ENCODE measurements at regions not wholly inside any gene's neighbourhood (a gene's known extent, or its start where the extent isn't known, plus 50 kb on each side); places are given as distances from the start of the nearest gene placed in this dataset.

DNA sequence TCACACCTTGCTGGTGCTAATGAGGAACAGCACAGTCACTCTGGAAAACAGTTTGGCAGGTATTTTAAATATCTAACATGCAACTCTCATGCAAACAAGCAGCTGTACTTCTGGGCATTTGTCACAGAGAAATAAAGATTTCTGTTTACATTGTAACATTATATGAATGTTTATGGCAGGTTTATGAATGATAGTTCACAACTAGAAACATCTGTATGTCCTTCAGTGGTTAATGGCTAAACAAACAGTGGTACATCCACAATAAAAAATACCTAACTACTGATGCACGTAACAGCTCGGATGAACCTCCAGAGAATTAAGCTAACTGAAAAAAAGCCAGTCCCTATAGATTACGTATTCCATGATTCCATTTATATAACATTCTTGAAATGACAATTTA lies 109.6 kb downstream of the GPR37 start:
- in situ Hi-C loops (cut with HindIII; ENCODE audit: extremely low pct_ligation_motif_present, low pct_unique_long_range_greater_than_20kb) (no loop called here), intact Hi-C loops (cut with micrococcal nuclease; ENCODE audit: unreplicated experiment) (no loop called here)
- Histone ChIP-seq H3K4me2 (ENCODE audit: low read depth, low read length) (no peak overlapping the region), H3K9ac (ENCODE audit: insufficient read depth, low read depth, low read length) (no peak overlapping the region), H3K9me3 (ENCODE audit: low read length) (no peaks in the 10 kb centered on the region), H4K20me1 (ENCODE audit: insufficient read depth, low read length) (no peaks in the 10 kb centered on the region), H2AFZ (ENCODE audit: low read length) (no peak overlapping the region), H3K27me3 (ENCODE audit: control insufficient read depth in 1 of 2, insufficient read depth in 2 of 2, low read length in 2 of 2) (no peaks in the 10 kb centered on the region), H3K79me2 (ENCODE audit: insufficient read depth, low read length) (no peaks in the 10 kb centered on the region), H3K4me3 (replicated peaks in 1 of 3; ENCODE audit: insufficient read depth in 1 of 3, low read depth in 2 of 3, low read length in 3 of 3) (no peak overlapping the region), H3K36me3 (replicated peaks in 1 of 2; ENCODE audit: control insufficient read depth in 1 of 2, insufficient read depth in 2 of 2, low read length in 2 of 2) (no peaks in the 10 kb centered on the region), H3K4me1 (ENCODE audit: insufficient read depth, low read length) (no peaks in the 10 kb centered on the region), H3K27ac (ENCODE audit: extremely low read length, insufficient read depth, low read length) (no peak overlapping the region)
- WGBS (ENCODE audit: low lambda C conversion rate), result 23% methylated on average over 3 of the region's 3 CpGs
- no peak for DNase-seq (ENCODE audit: low spot score)
- no TSS peak for BruUV-seq (replicated peaks)
- ChIA-PET POLR2A (no interaction called here), CTCF (ENCODE audit: low intra/inter-chr PET ratio, low total read pairs) (no interaction called here)
- no peak for FAIRE-seq
- no peak for ATAC-seq
- TF ChIP-seq ZNF615 (CRISPR knock-in tag; IDR thresholded peaks at IDR 0.05; ENCODE audit: borderline replicate concordance) (no peak), FIP1L1 (IDR thresholded peaks at IDR 0.05; ENCODE audit: borderline replicate concordance, insufficient read depth, low read depth, low read length) (no peak), ZNF850 (CRISPR knock-in tag; conservative IDR thresholded peaks at IDR 0.05) (no peak), FOXC1 (CRISPR knock-in tag; IDR thresholded peaks at IDR 0.05; ENCODE audit: borderline replicate concordance) (no peak), SMAD1 (CRISPR knock-in tag; IDR thresholded peaks at IDR 0.05; ENCODE audit: borderline replicate concordance, low read depth) (no peak), NR2C2 (CRISPR knock-in tag; IDR thresholded peaks at IDR 0.05; ENCODE audit: borderline replicate concordance) (no peak), ZNF891 (CRISPR knock-in tag; IDR thresholded peaks at IDR 0.05) (no peak)
- TF ChIP-seq, protein P1, sequence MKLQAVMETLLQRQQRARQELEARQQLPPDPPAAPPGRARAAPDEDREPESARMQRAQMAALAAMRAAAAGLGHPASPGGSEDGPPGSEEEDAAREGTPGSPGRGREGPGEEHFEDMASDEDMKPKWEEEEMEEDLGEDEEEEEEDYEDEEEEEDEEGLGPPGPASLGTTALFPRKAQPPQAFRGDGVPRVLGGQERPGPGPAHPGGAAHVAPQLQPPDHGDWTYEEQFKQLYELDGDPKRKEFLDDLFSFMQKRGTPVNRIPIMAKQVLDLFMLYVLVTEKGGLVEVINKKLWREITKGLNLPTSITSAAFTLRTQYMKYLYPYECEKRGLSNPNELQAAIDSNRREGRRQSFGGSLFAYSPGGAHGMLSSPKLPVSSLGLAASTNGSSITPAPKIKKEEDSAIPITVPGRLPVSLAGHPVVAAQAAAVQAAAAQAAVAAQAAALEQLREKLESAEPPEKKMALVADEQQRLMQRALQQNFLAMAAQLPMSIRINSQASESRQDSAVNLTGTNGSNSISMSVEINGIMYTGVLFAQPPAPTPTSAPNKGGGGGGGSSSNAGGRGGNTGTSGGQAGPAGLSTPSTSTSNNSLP (IDR thresholded peaks at IDR 0.05; ENCODE audit: low read depth, low read length), result no peak
- TF ChIP-seq, protein P2, sequence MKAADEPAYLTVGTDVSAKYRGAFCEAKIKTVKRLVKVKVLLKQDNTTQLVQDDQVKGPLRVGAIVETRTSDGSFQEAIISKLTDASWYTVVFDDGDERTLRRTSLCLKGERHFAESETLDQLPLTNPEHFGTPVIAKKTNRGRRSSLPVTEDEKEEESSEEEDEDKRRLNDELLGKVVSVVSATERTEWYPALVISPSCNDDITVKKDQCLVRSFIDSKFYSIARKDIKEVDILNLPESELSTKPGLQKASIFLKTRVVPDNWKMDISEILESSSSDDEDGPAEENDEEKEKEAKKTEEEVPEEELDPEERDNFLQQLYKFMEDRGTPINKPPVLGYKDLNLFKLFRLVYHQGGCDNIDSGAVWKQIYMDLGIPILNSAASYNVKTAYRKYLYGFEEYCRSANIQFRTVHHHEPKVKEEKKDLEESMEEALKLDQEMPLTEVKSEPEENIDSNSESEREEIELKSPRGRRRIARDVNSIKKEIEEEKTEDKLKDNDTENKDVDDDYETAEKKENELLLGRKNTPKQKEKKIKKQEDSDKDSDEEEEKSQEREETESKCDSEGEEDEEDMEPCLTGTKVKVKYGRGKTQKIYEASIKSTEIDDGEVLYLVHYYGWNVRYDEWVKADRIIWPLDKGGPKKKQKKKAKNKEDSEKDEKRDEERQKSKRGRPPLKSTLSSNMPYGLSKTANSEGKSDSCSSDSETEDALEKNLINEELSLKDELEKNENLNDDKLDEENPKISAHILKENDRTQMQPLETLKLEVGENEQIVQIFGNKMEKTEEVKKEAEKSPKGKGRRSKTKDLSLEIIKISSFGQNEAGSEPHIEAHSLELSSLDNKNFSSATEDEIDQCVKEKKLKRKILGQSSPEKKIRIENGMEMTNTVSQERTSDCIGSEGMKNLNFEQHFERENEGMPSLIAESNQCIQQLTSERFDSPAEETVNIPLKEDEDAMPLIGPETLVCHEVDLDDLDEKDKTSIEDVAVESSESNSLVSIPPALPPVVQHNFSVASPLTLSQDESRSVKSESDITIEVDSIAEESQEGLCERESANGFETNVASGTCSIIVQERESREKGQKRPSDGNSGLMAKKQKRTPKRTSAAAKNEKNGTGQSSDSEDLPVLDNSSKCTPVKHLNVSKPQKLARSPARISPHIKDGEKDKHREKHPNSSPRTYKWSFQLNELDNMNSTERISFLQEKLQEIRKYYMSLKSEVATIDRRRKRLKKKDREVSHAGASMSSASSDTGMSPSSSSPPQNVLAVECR (CRISPR knock-in tag; IDR thresholded peaks at IDR 0.05; ENCODE audit: borderline replicate concordance), result no peak
- TF ChIP-seq, protein P3, sequence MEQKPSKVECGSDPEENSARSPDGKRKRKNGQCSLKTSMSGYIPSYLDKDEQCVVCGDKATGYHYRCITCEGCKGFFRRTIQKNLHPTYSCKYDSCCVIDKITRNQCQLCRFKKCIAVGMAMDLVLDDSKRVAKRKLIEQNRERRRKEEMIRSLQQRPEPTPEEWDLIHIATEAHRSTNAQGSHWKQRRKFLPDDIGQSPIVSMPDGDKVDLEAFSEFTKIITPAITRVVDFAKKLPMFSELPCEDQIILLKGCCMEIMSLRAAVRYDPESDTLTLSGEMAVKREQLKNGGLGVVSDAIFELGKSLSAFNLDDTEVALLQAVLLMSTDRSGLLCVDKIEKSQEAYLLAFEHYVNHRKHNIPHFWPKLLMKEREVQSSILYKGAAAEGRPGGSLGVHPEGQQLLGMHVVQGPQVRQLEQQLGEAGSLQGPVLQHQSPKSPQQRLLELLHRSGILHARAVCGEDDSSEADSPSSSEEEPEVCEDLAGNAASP (CRISPR knock-in tag; IDR thresholded peaks at IDR 0.05; ENCODE audit: borderline replicate concordance), result no peak
- TF ChIP-seq, protein P4, sequence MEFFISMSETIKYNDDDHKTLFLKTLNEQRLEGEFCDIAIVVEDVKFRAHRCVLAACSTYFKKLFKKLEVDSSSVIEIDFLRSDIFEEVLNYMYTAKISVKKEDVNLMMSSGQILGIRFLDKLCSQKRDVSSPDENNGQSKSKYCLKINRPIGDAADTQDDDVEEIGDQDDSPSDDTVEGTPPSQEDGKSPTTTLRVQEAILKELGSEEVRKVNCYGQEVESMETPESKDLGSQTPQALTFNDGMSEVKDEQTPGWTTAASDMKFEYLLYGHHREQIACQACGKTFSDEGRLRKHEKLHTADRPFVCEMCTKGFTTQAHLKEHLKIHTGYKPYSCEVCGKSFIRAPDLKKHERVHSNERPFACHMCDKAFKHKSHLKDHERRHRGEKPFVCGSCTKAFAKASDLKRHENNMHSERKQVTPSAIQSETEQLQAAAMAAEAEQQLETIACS (CRISPR knock-in tag; IDR thresholded peaks at IDR 0.05), result no peak
- TF ChIP-seq, protein P5, sequence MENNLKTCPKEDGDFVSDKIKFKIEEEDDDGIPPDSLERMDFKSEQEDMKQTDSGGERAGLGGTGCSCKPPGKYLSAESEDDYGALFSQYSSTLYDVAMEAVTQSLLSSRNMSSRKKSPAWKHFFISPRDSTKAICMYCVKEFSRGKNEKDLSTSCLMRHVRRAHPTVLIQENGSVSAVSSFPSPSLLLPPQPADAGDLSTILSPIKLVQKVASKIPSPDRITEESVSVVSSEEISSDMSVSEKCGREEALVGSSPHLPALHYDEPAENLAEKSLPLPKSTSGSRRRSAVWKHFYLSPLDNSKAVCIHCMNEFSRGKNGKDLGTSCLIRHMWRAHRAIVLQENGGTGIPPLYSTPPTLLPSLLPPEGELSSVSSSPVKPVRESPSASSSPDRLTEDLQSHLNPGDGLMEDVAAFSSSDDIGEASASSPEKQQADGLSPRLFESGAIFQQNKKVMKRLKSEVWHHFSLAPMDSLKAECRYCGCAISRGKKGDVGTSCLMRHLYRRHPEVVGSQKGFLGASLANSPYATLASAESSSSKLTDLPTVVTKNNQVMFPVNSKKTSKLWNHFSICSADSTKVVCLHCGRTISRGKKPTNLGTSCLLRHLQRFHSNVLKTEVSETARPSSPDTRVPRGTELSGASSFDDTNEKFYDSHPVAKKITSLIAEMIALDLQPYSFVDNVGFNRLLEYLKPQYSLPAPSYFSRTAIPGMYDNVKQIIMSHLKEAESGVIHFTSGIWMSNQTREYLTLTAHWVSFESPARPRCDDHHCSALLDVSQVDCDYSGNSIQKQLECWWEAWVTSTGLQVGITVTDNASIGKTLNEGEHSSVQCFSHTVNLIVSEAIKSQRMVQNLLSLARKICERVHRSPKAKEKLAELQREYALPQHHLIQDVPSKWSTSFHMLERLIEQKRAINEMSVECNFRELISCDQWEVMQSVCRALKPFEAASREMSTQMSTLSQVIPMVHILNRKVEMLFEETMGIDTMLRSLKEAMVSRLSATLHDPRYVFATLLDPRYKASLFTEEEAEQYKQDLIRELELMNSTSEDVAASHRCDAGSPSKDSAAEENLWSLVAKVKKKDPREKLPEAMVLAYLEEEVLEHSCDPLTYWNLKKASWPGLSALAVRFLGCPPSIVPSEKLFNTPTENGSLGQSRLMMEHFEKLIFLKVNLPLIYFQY (CRISPR knock-in tag; IDR thresholded peaks at IDR 0.05; ENCODE audit: borderline replicate concordance), result no peak
